GM19397 (cell line): ENCODE measurements at regions not wholly inside any gene's neighbourhood (a gene's known extent, or its start where the extent isn't known, plus 50 kb on each side); places are given as distances from the start of the nearest gene placed in this dataset.

Experiments
- ATAC-seq: cut with Tn5 transposase; IDR thresholded peaks from one replicate; pipeline ENCODE4 v1.9.1; 2021; ENCODE audit warnings: mild to moderate bottlenecking, moderate library complexity; ENCODE audit not compliant: unreplicated experiment

DNA sequence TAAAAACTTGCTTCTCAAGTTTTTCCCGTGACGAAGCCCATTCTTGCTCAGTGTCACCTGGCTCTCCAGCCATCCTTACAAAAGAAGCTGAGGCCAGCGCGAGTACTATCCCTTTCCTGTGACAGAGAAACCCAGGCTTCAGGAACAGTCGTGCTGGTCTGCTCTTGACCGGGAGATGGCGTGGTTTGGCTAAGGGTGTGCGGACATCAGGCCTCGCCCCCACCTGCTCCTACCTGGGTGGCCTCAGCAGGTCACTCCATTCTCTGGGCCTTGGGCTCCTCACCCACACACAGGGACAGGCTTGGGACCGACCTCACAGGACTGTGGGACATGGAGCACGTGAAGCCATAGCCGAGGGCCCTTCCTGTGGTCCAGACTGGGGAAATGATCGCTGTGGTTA is 75.2 kb upstream of the CIBAR2 start:
- no peak for ATAC-seq

DNA sequence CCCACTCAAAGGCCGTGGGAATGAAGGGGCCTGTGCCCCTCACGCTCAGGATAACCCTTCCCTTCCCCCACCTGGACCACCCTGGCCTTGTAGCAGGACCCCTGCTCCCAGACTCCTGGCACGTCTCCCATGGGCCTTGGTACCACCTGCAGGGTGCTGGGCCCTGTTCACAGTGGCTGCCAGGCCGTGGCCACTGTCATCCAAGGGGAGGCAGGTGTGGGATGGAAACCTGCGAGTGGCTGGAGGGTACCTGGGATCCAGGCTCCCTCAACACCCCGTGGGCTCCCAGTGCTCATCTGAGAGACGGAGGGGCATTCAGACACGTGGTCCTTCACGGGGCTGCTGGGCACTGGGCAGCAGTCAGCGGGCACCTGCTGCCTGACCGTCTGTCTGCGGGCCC is 75.6 kb upstream of the CIBAR2 start:
- ATAC-seq, result no peak

- no peak for ATAC-seq
These were observed 76.8 kb upstream of the CIBAR2 start for GRCh38 chr16:85188822-85189672.

DNA sequence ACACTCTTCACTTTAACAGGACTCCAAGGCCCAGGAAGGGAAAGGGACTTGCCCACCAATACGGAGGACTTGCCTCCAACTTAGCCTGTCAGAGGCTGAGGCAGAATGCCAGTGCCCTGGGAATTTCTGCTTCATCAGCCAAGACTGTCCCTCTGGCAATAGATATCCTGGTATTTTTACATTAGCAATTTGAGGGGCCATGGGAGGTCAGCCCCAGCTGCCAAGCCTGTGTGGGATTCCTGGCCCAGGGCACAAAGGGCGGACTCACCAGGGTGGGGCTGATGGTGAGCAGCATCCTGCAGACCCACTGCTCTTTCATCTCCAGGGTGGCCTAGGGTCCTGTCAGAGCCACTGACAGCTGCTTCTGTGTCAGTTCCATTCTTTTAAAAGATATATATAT is 78.3 kb upstream of the CIBAR2 start:
- ATAC-seq, result no peak

GRCh38 chr16:85191341-85191965 is 79.2 kb upstream of the CIBAR2 start:
- ATAC-seq, result no peak

DNA sequence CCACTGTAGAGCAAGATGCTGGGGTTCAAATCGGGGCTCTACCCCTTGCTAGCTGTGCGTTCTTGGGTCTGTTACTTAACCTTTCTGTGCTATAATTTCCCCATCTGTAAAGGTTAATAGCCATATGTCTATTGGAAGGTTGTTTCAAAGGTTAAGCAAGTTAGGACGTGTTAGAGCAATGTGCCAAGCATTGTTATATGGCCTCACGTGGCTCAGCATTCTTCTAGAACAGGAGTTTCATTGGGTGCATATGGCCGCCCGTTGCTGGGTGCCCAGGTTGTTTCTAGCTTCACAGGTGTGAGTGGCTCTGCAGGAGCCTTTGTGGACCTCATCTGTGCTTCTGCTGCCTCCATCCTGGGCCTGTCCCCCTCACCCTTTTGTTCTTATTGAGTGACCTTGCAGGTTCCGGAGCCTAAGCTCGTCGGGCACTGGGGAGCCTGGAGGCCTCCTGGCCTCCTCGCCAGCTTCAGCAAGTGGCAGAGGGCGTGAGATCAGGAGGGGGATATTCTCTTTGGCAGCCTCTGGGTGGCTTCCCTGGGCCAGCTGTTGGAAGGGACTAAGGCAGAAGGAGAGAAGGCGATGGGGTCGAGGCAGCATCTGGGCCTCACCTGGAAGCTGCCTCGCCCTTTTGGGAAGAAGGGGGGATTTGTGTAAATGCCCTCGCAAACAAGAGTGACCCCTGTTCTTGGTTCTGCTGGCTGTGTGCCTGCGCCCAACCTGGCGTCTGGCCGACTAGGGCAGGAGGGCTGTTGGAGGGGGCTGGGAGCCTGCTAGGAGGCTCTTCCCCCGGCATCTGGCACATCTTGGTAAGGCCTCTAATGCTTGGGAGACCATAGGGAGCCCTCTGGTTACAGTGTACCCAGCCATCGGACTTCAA is 80.2 kb upstream of the CIBAR2 start:
- ATAC-seq, result no peak

DNA sequence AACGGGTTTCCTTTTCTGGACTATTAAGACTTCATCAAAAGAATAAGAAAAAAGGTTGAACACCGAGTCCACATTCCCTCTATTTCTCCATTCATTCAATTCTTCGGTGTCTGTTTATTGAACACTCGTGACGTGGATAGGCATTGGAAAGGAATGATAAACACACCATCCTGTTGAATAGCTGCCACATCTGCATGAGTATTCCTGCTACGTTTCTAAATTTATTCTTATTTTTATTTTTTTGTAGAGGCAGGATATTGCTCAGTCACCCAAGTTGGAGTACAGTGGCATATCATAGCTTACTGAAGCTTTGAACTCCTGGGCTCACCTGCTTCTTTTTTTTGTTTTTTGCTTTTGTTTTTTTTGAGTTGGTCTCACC is 80.8 kb upstream of the CIBAR2 start:
- no peak for ATAC-seq

GRCh38 chr16:85193876-85194275 is 81.6 kb upstream of the CIBAR2 start:
- no peak for ATAC-seq

GRCh38 chr16:85194307-85195270 is 82.3 kb upstream of the CIBAR2 start:
- no peak for ATAC-seq

DNA sequence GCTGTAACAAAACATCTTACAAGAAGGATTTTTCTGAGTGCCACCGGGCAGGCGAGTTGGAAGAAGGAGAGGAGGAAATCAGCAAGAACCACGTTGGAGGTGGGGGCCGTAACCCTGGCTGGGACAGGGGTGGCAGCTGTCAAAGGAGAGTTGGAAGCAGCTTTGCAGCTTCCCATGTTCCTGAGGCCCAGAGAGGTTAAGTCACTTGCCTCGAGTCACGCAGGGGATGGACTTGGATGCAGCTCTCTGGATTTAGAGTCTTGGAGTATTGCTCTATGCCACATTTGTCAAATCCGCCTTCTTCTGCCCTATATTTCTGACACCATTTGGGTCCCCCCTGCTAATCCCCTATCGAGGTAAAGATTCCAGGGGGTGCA is 83.0 kb upstream of the CIBAR2 start:
- no peak for ATAC-seq

DNA sequence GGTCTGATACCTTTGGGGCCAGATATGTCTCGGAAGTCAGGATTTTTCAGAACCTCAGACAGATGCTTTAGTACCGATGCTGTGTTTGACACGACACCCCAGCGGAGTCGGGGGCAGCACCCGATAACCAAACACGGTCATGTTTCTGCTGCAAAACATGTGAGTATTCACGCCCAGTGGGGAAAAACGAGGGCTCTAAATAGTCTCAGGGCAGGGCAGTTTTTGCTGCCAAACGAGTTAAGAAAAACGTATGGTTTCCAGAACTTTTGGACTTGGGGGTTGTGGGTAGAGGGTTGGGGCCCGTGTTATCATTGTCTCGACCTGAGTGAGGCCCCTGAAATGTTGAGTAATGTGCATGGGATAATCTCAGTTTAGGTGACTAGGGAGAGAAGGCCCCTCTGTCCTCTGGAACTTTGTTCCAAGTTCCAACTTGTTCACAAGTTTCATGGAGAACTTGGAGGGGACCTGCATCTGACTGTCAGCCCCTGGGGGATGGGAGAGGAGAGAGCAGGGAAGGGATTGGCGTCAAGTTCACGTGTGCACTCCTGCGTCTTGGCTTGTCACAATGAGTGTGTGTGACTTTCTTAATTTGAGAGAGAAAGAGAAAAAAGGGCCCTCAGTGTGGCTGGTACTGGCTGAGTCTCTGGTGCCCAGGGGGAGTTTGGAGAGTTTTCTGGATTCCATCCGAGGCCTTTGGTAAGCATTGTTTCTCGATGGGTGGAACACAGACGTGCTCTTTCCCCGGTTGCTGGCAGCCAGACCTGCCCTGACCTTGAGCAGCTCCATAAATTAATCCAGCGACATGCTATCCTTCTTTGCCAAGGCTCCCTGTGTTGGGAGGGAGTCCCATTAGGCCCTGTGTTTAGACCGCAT is 83.9 kb upstream of the CIBAR2 start:
- no peak for ATAC-seq

DNA sequence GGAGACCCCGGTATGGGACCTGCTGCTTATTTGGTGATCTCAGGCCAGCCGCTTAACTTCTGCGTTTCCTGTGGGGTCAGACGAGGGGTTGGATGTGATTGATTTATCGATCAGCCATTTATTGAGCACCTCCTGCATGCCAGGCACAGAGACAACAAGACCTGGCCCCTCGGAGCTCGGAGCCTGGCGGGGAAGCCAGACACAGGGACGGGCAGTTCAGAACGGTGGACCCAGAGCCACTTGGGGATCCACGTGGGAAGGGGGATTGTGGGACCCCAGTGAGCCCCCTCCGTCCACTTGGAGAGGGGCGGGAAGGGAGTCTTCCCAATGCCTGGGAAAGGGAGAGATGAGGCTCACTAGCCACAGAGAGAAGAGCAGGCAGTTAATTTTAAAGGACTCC is 84.7 kb upstream of the CIBAR2 start:
- ATAC-seq, result no peak

- no peak for ATAC-seq
These were observed 85.6 kb upstream of the CIBAR2 start for GRCh38 chr16:85197611-85198566.

DNA sequence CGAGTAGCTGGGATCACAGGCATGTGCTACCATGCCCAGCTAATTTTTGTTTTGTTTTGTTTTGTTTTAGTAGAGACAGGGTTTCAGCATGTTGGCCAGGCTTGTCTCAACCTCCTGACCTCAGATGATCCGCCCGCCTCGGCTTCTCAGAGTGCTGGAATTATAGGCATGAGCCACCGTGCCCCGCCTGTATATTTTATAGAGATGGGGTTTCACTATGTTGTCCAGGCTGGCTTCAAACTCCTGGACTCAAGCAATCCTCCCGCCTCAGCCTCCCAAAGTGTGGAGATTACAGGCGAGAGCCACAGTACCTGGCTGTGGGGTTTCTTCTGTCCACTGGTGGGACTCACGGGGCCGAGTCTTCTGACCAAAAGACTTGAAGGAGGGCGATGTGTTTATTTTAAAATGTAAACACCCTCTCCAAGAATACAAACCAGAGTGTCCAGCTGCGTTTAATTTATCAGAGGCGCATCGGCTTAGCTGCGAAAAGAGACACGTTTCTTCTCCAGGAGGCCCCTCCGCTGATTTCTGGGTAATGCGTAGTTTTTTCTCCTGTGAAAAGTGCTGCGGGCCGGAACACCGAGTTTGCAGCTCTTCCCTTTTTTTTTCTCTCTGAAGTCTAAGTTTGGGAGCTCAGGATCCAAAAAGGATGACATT is 86.9 kb upstream of the CIBAR2 start:
- no peak for ATAC-seq

DNA sequence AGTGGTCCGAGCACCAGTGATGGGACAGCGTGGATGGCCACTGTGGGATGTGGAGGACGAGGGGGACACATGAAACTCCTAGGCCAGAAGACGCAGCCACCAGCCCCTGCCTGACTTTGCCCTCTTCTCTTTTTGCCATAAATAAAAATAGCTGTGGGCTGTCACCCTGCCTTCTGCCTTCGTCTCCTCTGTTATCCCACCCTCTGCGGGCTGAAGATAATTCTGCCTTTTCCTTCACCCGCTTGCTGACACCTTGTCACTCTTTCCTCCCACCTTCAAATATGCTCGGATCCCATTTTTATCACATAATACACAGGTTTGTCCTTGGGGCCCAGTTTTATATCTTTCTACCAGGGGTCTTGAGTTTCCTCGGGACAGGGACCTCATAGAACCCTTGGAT is 87.6 kb upstream of the CIBAR2 start:
- no peak for ATAC-seq

DNA sequence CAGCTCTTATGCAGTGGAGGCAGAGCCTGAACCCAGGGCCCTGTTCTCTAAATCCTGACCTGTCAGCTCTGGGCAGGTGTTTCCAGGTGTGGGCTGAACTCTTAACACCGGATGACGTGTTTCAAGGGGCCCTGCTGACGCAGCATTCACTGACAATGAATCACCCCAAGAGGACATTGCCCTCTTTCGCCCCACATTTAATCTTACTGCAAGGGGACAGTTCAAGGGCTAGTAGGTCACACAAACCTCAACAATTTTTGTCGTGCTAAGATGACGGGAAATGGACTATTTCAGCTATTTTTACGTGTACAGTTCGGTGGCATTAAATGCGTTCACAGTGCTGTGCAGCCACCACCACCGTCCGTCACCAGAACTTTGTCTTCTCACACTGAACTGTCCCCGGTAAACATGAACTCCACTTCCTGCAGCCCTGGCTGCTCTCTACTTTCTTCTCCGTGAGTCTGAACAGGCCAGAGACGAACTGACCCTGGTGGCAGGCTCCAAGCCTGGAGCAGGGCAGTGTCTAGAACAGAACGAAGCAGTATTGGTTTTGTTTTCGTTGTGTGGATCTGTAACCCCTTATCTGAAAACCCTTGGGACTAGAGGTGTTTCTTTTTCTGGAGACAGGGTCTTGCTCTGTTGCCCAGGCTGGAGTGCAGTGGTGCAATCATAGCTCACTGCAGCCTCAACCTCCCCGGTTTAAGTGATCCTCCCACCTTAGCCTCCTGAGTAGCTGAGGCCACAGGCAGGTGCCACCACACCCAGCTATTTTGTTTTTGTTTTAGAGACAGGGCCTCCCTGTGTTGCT is 88.4 kb upstream of the CIBAR2 start:
- no peak for ATAC-seq

DNA sequence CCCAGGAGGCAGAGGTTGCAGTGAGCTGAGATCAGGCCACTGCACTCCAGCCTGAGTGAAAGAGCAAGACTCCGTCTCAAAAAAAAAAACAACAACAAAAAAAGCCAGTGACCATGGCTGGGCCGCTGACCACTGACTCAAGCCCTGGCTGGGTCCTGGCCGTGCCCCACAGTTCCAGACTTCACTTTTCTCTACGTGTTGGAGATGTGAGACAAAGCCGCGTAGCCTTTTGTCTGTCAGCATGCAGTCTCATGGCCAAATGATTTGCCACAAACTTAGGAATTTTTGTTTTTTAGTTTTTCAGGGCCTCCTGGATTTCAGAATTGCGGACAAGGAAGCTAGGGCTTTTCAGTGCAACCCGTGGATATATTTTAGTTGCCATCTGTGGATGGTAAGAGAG is 89.3 kb upstream of the CIBAR2 start:
- ATAC-seq, result no peak
